ENCODE measurements at regions not wholly inside any gene's neighbourhood (a gene's known extent, or its start where the extent isn't known, plus 50 kb on each side); places are given as distances from the start of the nearest gene placed in this dataset.

GRCh38 chr5:40029711-40030495 lies 605.1 kb upstream of the DAB2 start:
- TF ChIP-seq CTCF (IDR thresholded peaks at IDR 0.05): no peak
- no peak for TF ChIP-seq POLR2A (IDR thresholded peaks at IDR 0.05)

All from testis (tissue), 2 donors.